ENCODE measurements at regions not wholly inside any gene's neighbourhood (a gene's known extent, or its start where the extent isn't known, plus 50 kb on each side); places are given as distances from the start of the nearest gene placed in this dataset.

- Histone ChIP-seq H3K4me1 (ENCODE audit: control insufficient read depth in 1 of 2, insufficient read depth in 2 of 2, low read depth in 1 of 2, low read length in 1 of 2) (no peaks in the 10 kb centered on the region), H3K27me3 (ENCODE audit: insufficient read depth) (no peaks in the 10 kb centered on the region), H3K4me3 (ENCODE audit: low read depth in 2 of 2, low read length in 1 of 2) (no peak overlapping the region), H3F3A (replicated peaks; ENCODE audit: insufficient read depth) (no peaks in the 10 kb centered on the region), H3K9me3 (no peaks in the 10 kb centered on the region), H3K36me3 (replicated peaks in 1 of 2; ENCODE audit: control insufficient read depth in 1 of 2, insufficient read depth in 2 of 2, low read length in 1 of 2) (no peaks in the 10 kb centered on the region), H2AFZ (ENCODE audit: low read depth) (no peak overlapping the region), H3K4me2 (no peak overlapping the region), H3K79me2 (ENCODE audit: insufficient read depth) (no peaks in the 10 kb centered on the region), H3K9me2 (no peaks in the 10 kb centered on the region), H3K27ac (ENCODE audit: low read depth in 2 of 2, low read length in 1 of 2) (no peak overlapping the region), H4K20me1 (ENCODE audit: insufficient read depth) (no peaks in the 10 kb centered on the region), H3K9ac (no peak overlapping the region)
- DNase-seq: no peak
- 15% methylated on average over 4 of the region's 4 CpGs for WGBS (ENCODE audit: low lambda C conversion rate)
- CTCF ChIA-PET: no interaction called here
- POLR2A ChIA-PET: no interaction called here
- TF ChIP-seq TEAD4 (IDR thresholded peaks at IDR 0.05; ENCODE audit: borderline replicate concordance, insufficient read depth): no peak
These were observed 428.5 kb upstream of the FRG2C start for GRCh38 chr3:75235631-75236030.

- Histone ChIP-seq H3K4me3 (ENCODE audit: low read depth in 2 of 2, low read length in 1 of 2) (no peak overlapping the region), H3K4me1 (ENCODE audit: control insufficient read depth in 1 of 2, insufficient read depth in 2 of 2, low read depth in 1 of 2, low read length in 1 of 2) (no peaks in the 10 kb centered on the region), H3K9me2 (no peaks in the 10 kb centered on the region), H3K36me3 (replicated peaks in 1 of 2; ENCODE audit: control insufficient read depth in 1 of 2, insufficient read depth in 2 of 2, low read length in 1 of 2) (no peaks in the 10 kb centered on the region), H3K9ac (no peak overlapping the region), H3K27ac (ENCODE audit: low read depth in 2 of 2, low read length in 1 of 2) (no peak overlapping the region), H4K20me1 (ENCODE audit: insufficient read depth) (no peaks in the 10 kb centered on the region), H3K9me3 (no peaks in the 10 kb centered on the region), H3F3A (replicated peaks; ENCODE audit: insufficient read depth) (no peaks in the 10 kb centered on the region), H3K79me2 (ENCODE audit: insufficient read depth) (no peaks in the 10 kb centered on the region), H3K27me3 (ENCODE audit: insufficient read depth) (no peaks in the 10 kb centered on the region), H3K4me2 (no peak overlapping the region), H2AFZ (ENCODE audit: low read depth) (no peak overlapping the region)
- no peak for DNase-seq
- WGBS (ENCODE audit: low lambda C conversion rate): 17% methylated on average over 1 of the region's 1 CpG
- POLR2A ChIA-PET: no interaction called here
- CTCF ChIA-PET: no interaction called here
- TF ChIP-seq, protein P1, sequence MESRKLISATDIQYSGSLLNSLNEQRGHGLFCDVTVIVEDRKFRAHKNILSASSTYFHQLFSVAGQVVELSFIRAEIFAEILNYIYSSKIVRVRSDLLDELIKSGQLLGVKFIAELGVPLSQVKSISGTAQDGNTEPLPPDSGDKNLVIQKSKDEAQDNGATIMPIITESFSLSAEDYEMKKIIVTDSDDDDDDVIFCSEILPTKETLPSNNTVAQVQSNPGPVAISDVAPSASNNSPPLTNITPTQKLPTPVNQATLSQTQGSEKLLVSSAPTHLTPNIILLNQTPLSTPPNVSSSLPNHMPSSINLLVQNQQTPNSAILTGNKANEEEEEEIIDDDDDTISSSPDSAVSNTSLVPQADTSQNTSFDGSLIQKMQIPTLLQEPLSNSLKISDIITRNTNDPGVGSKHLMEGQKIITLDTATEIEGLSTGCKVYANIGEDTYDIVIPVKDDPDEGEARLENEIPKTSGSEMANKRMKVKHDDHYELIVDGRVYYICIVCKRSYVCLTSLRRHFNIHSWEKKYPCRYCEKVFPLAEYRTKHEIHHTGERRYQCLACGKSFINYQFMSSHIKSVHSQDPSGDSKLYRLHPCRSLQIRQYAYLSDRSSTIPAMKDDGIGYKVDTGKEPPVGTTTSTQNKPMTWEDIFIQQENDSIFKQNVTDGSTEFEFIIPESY (IDR thresholded peaks at IDR 0.05; ENCODE audit: borderline replicate concordance, low read depth): no peak
- no peak for TF ChIP-seq POLR2AphosphoS5 (IDR thresholded peaks at IDR 0.05; ENCODE audit: low read depth, low read length)
- no peak for TF ChIP-seq FOXM1 (IDR thresholded peaks at IDR 0.05; ENCODE audit: low read depth)
- TF ChIP-seq SMC3 (IDR thresholded peaks at IDR 0.05; ENCODE audit: low read depth, low read length): no peak
- TF ChIP-seq TAF1 (IDR thresholded peaks at IDR 0.05; ENCODE audit: borderline replicate concordance, low read depth, low read length): no peak
- no peak for TF ChIP-seq TEAD4 (IDR thresholded peaks at IDR 0.05; ENCODE audit: borderline replicate concordance, insufficient read depth)
- no peak for TF ChIP-seq MXI1 (IDR thresholded peaks at IDR 0.05; ENCODE audit: low read depth, low read length)
- no peak for TF ChIP-seq MAX (IDR thresholded peaks at IDR 0.05; ENCODE audit: low read depth)
- TF ChIP-seq RFX5 (IDR thresholded peaks at IDR 0.05; ENCODE audit: low read length): no peak
- TF ChIP-seq SIN3A (IDR thresholded peaks at IDR 0.05; ENCODE audit: borderline replicate concordance, low read depth, low read length): no peak
- TF ChIP-seq IRF3 (IDR thresholded peaks at IDR 0.05; ENCODE audit: low read depth, low read length): no peak
- TF ChIP-seq, protein P2, sequence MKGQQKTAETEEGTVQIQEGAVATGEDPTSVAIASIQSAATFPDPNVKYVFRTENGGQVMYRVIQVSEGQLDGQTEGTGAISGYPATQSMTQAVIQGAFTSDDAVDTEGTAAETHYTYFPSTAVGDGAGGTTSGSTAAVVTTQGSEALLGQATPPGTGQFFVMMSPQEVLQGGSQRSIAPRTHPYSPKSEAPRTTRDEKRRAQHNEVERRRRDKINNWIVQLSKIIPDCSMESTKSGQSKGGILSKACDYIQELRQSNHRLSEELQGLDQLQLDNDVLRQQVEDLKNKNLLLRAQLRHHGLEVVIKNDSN (IDR thresholded peaks at IDR 0.05; ENCODE audit: borderline replicate concordance, low read depth): no peak
- no peak for TF ChIP-seq GABPA (IDR thresholded peaks at IDR 0.05; ENCODE audit: low read depth)
- TF ChIP-seq FOXJ3 (CRISPR knock-in tag; IDR thresholded peaks at IDR 0.05): no peak
- TF ChIP-seq CTCF (IDR thresholded peaks at IDR 0.05): no peak
- no peak for TF ChIP-seq RCOR1 (IDR thresholded peaks at IDR 0.05; ENCODE audit: low read length)
- TF ChIP-seq, protein P3, sequence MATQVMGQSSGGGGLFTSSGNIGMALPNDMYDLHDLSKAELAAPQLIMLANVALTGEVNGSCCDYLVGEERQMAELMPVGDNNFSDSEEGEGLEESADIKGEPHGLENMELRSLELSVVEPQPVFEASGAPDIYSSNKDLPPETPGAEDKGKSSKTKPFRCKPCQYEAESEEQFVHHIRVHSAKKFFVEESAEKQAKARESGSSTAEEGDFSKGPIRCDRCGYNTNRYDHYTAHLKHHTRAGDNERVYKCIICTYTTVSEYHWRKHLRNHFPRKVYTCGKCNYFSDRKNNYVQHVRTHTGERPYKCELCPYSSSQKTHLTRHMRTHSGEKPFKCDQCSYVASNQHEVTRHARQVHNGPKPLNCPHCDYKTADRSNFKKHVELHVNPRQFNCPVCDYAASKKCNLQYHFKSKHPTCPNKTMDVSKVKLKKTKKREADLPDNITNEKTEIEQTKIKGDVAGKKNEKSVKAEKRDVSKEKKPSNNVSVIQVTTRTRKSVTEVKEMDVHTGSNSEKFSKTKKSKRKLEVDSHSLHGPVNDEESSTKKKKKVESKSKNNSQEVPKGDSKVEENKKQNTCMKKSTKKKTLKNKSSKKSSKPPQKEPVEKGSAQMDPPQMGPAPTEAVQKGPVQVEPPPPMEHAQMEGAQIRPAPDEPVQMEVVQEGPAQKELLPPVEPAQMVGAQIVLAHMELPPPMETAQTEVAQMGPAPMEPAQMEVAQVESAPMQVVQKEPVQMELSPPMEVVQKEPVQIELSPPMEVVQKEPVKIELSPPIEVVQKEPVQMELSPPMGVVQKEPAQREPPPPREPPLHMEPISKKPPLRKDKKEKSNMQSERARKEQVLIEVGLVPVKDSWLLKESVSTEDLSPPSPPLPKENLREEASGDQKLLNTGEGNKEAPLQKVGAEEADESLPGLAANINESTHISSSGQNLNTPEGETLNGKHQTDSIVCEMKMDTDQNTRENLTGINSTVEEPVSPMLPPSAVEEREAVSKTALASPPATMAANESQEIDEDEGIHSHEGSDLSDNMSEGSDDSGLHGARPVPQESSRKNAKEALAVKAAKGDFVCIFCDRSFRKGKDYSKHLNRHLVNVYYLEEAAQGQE (IDR thresholded peaks at IDR 0.05; ENCODE audit: low read depth, low read length): no peak
- TF ChIP-seq EP300 (IDR thresholded peaks at IDR 0.05; ENCODE audit: borderline replicate concordance in 1 of 2, low read depth in 1 of 2, low read length in 1 of 2): no peak
- TF ChIP-seq YY1 (IDR thresholded peaks at IDR 0.05; ENCODE audit: low read depth): no peak
These were observed 427.1 kb upstream of the FRG2C start for GRCh38 chr3:75237053-75237452.
